HepG2 (cell line): ENCODE measurements at regions not wholly inside any gene's neighbourhood (a gene's known extent, or its start where the extent isn't known, plus 50 kb on each side); places are given as distances from the start of the nearest gene placed in this dataset.

Experiments used
- ATAC-seq: fragments of 200-7000 bp; cut with Tn5 transposase; 3 replicates; pipeline ENCODE4 v1.9.1; 2020; ENCODE audit warnings: mild to moderate bottlenecking, moderate library complexity
- BruUV-seq: library from RNA; stranded (reverse); fragments of 400-500 nt; replicated peaks from 2 replicates; lab custom pipeline; 2021; lab: Mats Ljungman, UMichigan
- CTCF ChIA-PET: fragments of 300-600 bp; formaldehyde crosslinking; extraction: SDS; loops from one replicate; lab custom pipeline; 2021; ENCODE audit warnings: low total read pairs, inconsistent platforms, low intra/inter-chr PET ratio; lab: Yijun Ruan, JAX
- POLR2A ChIA-PET: fragments of 350-600 bp; sonication (Branson Sonifier 250); formaldehyde crosslinking; loops from one replicate; lab custom pipeline; 2020; ENCODE audit warnings: antibody characterized with exemption, inconsistent platforms; lab: Yijun Ruan, JAX
- DNase-seq: peaks from one replicate; pipeline ENCODE4 v3.0.0-alpha.2; 2015; ENCODE audit warnings: low spot score
- FAIRE-seq: peaks from 3 replicates; lab custom pipeline; 2011; peaks lifted over from hg19 to GRCh38; lab: Jason Lieb, UNC
- H2AFZ ChIP-seq: one replicate; pipeline ENCODE4 v1.6.1; 2011; ENCODE audit warnings: low read length, inconsistent platforms
- H3K27ac ChIP-seq: fragments of 300-600 bp; 3 replicates; pipeline ENCODE4 v1.8.0; 2011; ENCODE audit warnings: mixed run types, mild to moderate bottlenecking, mixed read lengths, low read length, inconsistent platforms; ENCODE audit not compliant: insufficient read depth; ENCODE audit errors: extremely low read length
- H3K27me3 ChIP-seq, 2 experiments: fragments of 200-600 bp in 1 of 2; 2 replicates in 1 of 2; 3 replicates in 1 of 2; pipeline versions ENCODE4 v1.6.0 to v1.8.0; 2011; ENCODE audit warnings: low read length in 2 of 2, mild to moderate bottlenecking in 2 of 2, moderate library complexity in 2 of 2, inconsistent platforms in 1 of 2; ENCODE audit not compliant: insufficient read depth in 2 of 2, control insufficient read depth in 1 of 2
- H3K36me3 ChIP-seq, 2 experiments: fragments of 200-600 bp in 1 of 2; replicated peaks in 1 of 2; 2 replicates in 1 of 2; 3 replicates in 1 of 2; pipeline versions ENCODE4 v1.5.1 to v1.8.0; 2011; ENCODE audit warnings: low read length in 2 of 2, inconsistent platforms in 1 of 2; ENCODE audit not compliant: insufficient read depth in 2 of 2, control insufficient read depth in 1 of 2
- H3K4me1 ChIP-seq: 2 replicates; pipeline ENCODE4 v1.5.1; 2012; ENCODE audit warnings: low read length, inconsistent platforms; ENCODE audit not compliant: insufficient read depth
- H3K4me2 ChIP-seq: 2 replicates; pipeline ENCODE4 v1.6.0; 2011; ENCODE audit warnings: low read depth, low read length, inconsistent platforms
- H3K4me3 ChIP-seq, 3 experiments: fragments of 200-600 bp in 1 of 3; sonication (generic), shearing (Covaris generic) in 1 of 3; replicated peaks in 1 of 3; 2 replicates each; pipeline ENCODE4 v1.5.1; 2011 to 2016; ENCODE audit warnings: low read length in 3 of 3, inconsistent platforms in 2 of 3, low read depth in 2 of 3, mild to moderate bottlenecking in 2 of 3, control low read depth in 1 of 3, mixed read lengths in 1 of 3; ENCODE audit not compliant: insufficient read depth in 1 of 3
- H3K79me2 ChIP-seq: one replicate; pipeline ENCODE4 v1.6.1; 2011; ENCODE audit warnings: low read length, inconsistent platforms; ENCODE audit not compliant: insufficient read depth
- H3K9ac ChIP-seq: 2 replicates; pipeline ENCODE4 v1.6.0; 2011; ENCODE audit warnings: mild to moderate bottlenecking, low read depth, low read length, inconsistent platforms; ENCODE audit not compliant: insufficient read depth
- H3K9me3 ChIP-seq: 2 replicates; pipeline ENCODE4 v1.5.1; 2012; ENCODE audit warnings: mild to moderate bottlenecking, low read length
- H4K20me1 ChIP-seq: 2 replicates; pipeline ENCODE4 v1.6.0; 2011; ENCODE audit warnings: inconsistent platforms, mild to moderate bottlenecking, low read length, moderate library complexity; ENCODE audit not compliant: insufficient read depth
- FIP1L1 ChIP-seq: fragments of 200-400 bp; formaldehyde crosslinking; IDR thresholded peaks from 2 replicates; pipeline ENCODE4 v1.6.1; 2018; ENCODE audit warnings: low read depth, mild to moderate bottlenecking, low read length, moderate library complexity, borderline replicate concordance; ENCODE audit not compliant: insufficient read depth
- FUBP1 ChIP-seq: sonication (generic); formaldehyde crosslinking; IDR thresholded peaks from 2 replicates; pipeline ENCODE4 v1.5.1; 2020; ENCODE audit warnings: missing genetic modification reagents, mild to moderate bottlenecking, borderline replicate concordance
- KAT7 ChIP-seq: IDR thresholded peaks from 2 replicates; pipeline ENCODE4 v1.6.1; 2018; ENCODE audit warnings: borderline replicate concordance, missing compliant biosample characterization
- MBNL3 ChIP-seq: fragments of 250-450 bp; sonication (Bioruptor Pico); conservative IDR thresholded peaks from 2 replicates; pipeline ENCODE4 v1.8.0; 2022; ENCODE audit warnings: mild to moderate bottlenecking, inconsistent platforms
- ZBED4 ChIP-seq: sonication (generic); formaldehyde crosslinking; IDR thresholded peaks from 2 replicates; pipeline ENCODE4 v1.4.0; 2020; ENCODE audit warnings: missing genetic modification reagents, borderline replicate concordance
- ZBTB21 ChIP-seq: sonication (generic); formaldehyde crosslinking; IDR thresholded peaks from 2 replicates; pipeline ENCODE4 v1.4.0; 2020; ENCODE audit warnings: missing genetic modification reagents
- ZFAT ChIP-seq: sonication (generic); formaldehyde crosslinking; conservative IDR thresholded peaks from 2 replicates; pipeline ENCODE4 v1.8.1; 2023; ENCODE audit warnings: missing genetic modification reagents, inconsistent platforms
- ZFP41 ChIP-seq: sonication (generic); formaldehyde crosslinking; IDR thresholded peaks from 2 replicates; pipeline ENCODE4 v1.4.0; 2020; ENCODE audit warnings: mild to moderate bottlenecking, missing genetic modification reagents, borderline replicate concordance
- ZNF256 ChIP-seq: sonication (generic); formaldehyde crosslinking; conservative IDR thresholded peaks from 2 replicates; pipeline ENCODE4 v1.4.0; 2020; ENCODE audit warnings: missing genetic modification reagents
- WGBS: methylation state at CpG from one replicate; pipeline ENCODE4 v1.1.6; 2017; ENCODE audit warnings: low lambda C conversion rate; 5-methylcytosine and 5-hydroxymethylcytosine counted together
- in situ Hi-C: cut with HindIII; loops from 2 replicates; pipeline ENCODE4 v1.10.0; 2017; ENCODE audit warnings: low pct_unique_long_range_greater_than_20kb; ENCODE audit not compliant: extremely low pct_ligation_motif_present
- intact Hi-C: fragments of 100-400 bp; cut with micrococcal nuclease; formaldehyde crosslinking; loops from one replicate; pipeline ENCODE4 v1.10.0; 2022; ENCODE audit not compliant: unreplicated experiment

- TF ChIP-seq ZBED4 (CRISPR knock-in tag): no peak
- TF ChIP-seq ZFP41 (CRISPR knock-in tag): no peak
- TF ChIP-seq ZNF256 (CRISPR knock-in tag): no peak
- TF ChIP-seq FUBP1 (CRISPR knock-in tag): no peak
- TF ChIP-seq, all 625 proteins: peak for 0
Measured at GRCh38 chr21:20249401-20249800, 748.8 kb upstream of the NCAM2 start (continued).

- DNase-seq: no peak
- Histone ChIP-seq H3K9ac (no peak overlapping the region), H3K79me2 (no peaks in the 10 kb centered on the region), H2AFZ (no peak overlapping the region), H3K27me3 (no peaks in the 10 kb centered on the region), H3K4me2 (no peak overlapping the region), H3K4me3 (no peak overlapping the region), H3K27ac (no peak overlapping the region), H3K36me3 (no peaks in the 10 kb centered on the region), H3K9me3 (peaks cover 77% of the 10 kb centered on the region), H4K20me1 (no peaks in the 10 kb centered on the region), H3K4me1 (no peaks in the 10 kb centered on the region)
- intact Hi-C loops (no loop called here), in situ Hi-C loops (no loop called here)
- ChIA-PET POLR2A (no interaction called here), CTCF (no interaction called here)
- no peak for TF ChIP-seq MBNL3
- no peak for TF ChIP-seq KAT7 (CRISPR knock-in tag)
- no peak for TF ChIP-seq ZFAT
- no peak for TF ChIP-seq FIP1L1
- TF ChIP-seq ZBTB21 (CRISPR knock-in tag): no peak
- 14% methylated on average over 3 of the region's 3 CpGs for WGBS
- BruUV-seq: no TSS peak
- FAIRE-seq: no peak
- ATAC-seq: no peak
Measured at GRCh38 chr21:20250337-20250736, 747.9 kb upstream of the NCAM2 start.
